ENCODE measurements at regions not wholly inside any gene's neighbourhood (a gene's known extent, or its start where the extent isn't known, plus 50 kb on each side); places are given as distances from the start of the nearest gene placed in this dataset.

- Mint-ChIP-seq H3K36me3 (ENCODE audit: low read depth) (no peaks in the 10 kb centered on the region), H3K4me3 (no peak overlapping the region), H3K27me3 (ENCODE audit: insufficient read depth, low read depth, poor library complexity) (no peaks in the 10 kb centered on the region), H3K27ac (no peak overlapping the region), H3K4me1 (no peaks in the 10 kb centered on the region), H3K9me3 (peaks cover 5% of the 10 kb centered on the region; the same call in 1 of the 3 replicates)
- Histone ChIP-seq H2AFZ (no peak overlapping the region), H3K4me3 (no peak overlapping the region), H3K4me1 (ENCODE audit: insufficient read depth) (no peaks in the 10 kb centered on the region), H4K20me1 (replicated peaks; ENCODE audit: insufficient read depth) (no peaks in the 10 kb centered on the region), H3K79me2 (replicated peaks; ENCODE audit: insufficient read depth) (no peaks in the 10 kb centered on the region), H3K4me2 (no peak overlapping the region), H3K27ac (ENCODE audit: low read depth) (no peak overlapping the region), H3F3A (replicated peaks; ENCODE audit: low read depth) (no peaks in the 10 kb centered on the region), H3K27me3 (ENCODE audit: insufficient read depth) (no peaks in the 10 kb centered on the region), H3K36me3 (ENCODE audit: insufficient read depth) (no peaks in the 10 kb centered on the region), H3K9me2 (ENCODE audit: insufficient read depth) (no peaks in the 10 kb centered on the region)
- no peak for TF ChIP-seq ZNF114 (CRISPR knock-in tag; IDR thresholded peaks at IDR 0.05)
- TF ChIP-seq, protein P1, sequence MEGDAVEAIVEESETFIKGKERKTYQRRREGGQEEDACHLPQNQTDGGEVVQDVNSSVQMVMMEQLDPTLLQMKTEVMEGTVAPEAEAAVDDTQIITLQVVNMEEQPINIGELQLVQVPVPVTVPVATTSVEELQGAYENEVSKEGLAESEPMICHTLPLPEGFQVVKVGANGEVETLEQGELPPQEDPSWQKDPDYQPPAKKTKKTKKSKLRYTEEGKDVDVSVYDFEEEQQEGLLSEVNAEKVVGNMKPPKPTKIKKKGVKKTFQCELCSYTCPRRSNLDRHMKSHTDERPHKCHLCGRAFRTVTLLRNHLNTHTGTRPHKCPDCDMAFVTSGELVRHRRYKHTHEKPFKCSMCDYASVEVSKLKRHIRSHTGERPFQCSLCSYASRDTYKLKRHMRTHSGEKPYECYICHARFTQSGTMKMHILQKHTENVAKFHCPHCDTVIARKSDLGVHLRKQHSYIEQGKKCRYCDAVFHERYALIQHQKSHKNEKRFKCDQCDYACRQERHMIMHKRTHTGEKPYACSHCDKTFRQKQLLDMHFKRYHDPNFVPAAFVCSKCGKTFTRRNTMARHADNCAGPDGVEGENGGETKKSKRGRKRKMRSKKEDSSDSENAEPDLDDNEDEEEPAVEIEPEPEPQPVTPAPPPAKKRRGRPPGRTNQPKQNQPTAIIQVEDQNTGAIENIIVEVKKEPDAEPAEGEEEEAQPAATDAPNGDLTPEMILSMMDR (conservative IDR thresholded peaks at IDR 0.05; ENCODE audit: low read depth in 2 of 2), result no peak
- no peak for TF ChIP-seq EZH2phosphoT487 (IDR thresholded peaks at IDR 0.05; ENCODE audit: unreplicated experiment)
- no peak for TF ChIP-seq POLR2AphosphoS5 (IDR thresholded peaks at IDR 0.05; ENCODE audit: low read depth)
- no peak for TF ChIP-seq NANOG (IDR thresholded peaks at IDR 0.05; ENCODE audit: borderline replicate concordance)
- no peak for TF ChIP-seq STAT1 (IDR thresholded peaks at IDR 0.05; ENCODE audit: unreplicated experiment)
- TF ChIP-seq JUNB (IDR thresholded peaks at IDR 0.05; ENCODE audit: unreplicated experiment), result no peak
- no peak for TF ChIP-seq ZNF331 (CRISPR knock-in tag; IDR thresholded peaks at IDR 0.05; ENCODE audit: low read depth)
- TF ChIP-seq, protein P2, sequence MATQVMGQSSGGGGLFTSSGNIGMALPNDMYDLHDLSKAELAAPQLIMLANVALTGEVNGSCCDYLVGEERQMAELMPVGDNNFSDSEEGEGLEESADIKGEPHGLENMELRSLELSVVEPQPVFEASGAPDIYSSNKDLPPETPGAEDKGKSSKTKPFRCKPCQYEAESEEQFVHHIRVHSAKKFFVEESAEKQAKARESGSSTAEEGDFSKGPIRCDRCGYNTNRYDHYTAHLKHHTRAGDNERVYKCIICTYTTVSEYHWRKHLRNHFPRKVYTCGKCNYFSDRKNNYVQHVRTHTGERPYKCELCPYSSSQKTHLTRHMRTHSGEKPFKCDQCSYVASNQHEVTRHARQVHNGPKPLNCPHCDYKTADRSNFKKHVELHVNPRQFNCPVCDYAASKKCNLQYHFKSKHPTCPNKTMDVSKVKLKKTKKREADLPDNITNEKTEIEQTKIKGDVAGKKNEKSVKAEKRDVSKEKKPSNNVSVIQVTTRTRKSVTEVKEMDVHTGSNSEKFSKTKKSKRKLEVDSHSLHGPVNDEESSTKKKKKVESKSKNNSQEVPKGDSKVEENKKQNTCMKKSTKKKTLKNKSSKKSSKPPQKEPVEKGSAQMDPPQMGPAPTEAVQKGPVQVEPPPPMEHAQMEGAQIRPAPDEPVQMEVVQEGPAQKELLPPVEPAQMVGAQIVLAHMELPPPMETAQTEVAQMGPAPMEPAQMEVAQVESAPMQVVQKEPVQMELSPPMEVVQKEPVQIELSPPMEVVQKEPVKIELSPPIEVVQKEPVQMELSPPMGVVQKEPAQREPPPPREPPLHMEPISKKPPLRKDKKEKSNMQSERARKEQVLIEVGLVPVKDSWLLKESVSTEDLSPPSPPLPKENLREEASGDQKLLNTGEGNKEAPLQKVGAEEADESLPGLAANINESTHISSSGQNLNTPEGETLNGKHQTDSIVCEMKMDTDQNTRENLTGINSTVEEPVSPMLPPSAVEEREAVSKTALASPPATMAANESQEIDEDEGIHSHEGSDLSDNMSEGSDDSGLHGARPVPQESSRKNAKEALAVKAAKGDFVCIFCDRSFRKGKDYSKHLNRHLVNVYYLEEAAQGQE (IDR thresholded peaks at IDR 0.05; ENCODE audit: unreplicated experiment), result no peak
- no peak for TF ChIP-seq CREB1 (CRISPR knock-in tag; IDR thresholded peaks at IDR 0.05; ENCODE audit: low read depth)
- TF ChIP-seq ZNF462 (CRISPR knock-in tag; IDR thresholded peaks at IDR 0.05), result no peak
- no peak for TF ChIP-seq EZH2 (IDR thresholded peaks at IDR 0.05; ENCODE audit: low read depth, unreplicated experiment)
- TF ChIP-seq, protein P3, sequence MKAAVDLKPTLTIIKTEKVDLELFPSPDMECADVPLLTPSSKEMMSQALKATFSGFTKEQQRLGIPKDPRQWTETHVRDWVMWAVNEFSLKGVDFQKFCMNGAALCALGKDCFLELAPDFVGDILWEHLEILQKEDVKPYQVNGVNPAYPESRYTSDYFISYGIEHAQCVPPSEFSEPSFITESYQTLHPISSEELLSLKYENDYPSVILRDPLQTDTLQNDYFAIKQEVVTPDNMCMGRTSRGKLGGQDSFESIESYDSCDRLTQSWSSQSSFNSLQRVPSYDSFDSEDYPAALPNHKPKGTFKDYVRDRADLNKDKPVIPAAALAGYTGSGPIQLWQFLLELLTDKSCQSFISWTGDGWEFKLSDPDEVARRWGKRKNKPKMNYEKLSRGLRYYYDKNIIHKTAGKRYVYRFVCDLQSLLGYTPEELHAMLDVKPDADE (IDR thresholded peaks at IDR 0.05), result no peak
- no peak for DNase-seq (ENCODE audit: low spot score)
- no peak for ATAC-seq
Measured at GRCh38 chr1:240020871-240021270, 70.8 kb upstream of the FMN2 start.

All from GM23338 (cell line).